ENCODE measurements at regions not wholly inside any gene's neighbourhood (a gene's known extent, or its start where the extent isn't known, plus 50 kb on each side); places are given as distances from the start of the nearest gene placed in this dataset.

- no peak for DNase-seq (ENCODE audit: low spot score in 2 of 2)
- no peaks in the 10 kb centered on the region for H3K9me3 ChIP-seq
- H3K36me3 ChIP-seq, result no peaks in the 10 kb centered on the region
- no peak overlapping the region for H3K27ac ChIP-seq
- TF ChIP-seq POLR2A (IDR thresholded peaks at IDR 0.05) (no peak), EP300 (IDR thresholded peaks at IDR 0.05) (no peak), CTCF (IDR thresholded peaks at IDR 0.05) (no peak)
- H3K27me3 ChIP-seq, result no peaks in the 10 kb centered on the region
- no peak overlapping the region for H3K4me3 ChIP-seq
- no peaks in the 10 kb centered on the region for H3K4me1 ChIP-seq
These were observed 152.0 kb upstream of the ADO start for GRCh38 chr10:62652564-62652963.

- H3K4me3 ChIP-seq, result no peak overlapping the region
- DNase-seq (ENCODE audit: low spot score in 2 of 2), result no peak
- H3K4me1 ChIP-seq, result no peaks in the 10 kb centered on the region
- H3K9me3 ChIP-seq, result no peaks in the 10 kb centered on the region
- H3K36me3 ChIP-seq, result no peaks in the 10 kb centered on the region
- 80 to 81% methylated on average over 6 of the region's 6 CpGs for WGBS, 2 donors
- no peaks in the 10 kb centered on the region for H3K27me3 ChIP-seq
- TF ChIP-seq EP300 (IDR thresholded peaks at IDR 0.05) (no peak), CTCF (IDR thresholded peaks at IDR 0.05) (no peak), POLR2A (IDR thresholded peaks at IDR 0.05) (no peak)
- no peak overlapping the region for H3K27ac ChIP-seq
These were observed 151.3 kb upstream of the ADO start for GRCh38 chr10:62653254-62653653.

- WGBS, 2 donors, result 94 to 96% methylated on average over 1 of the region's 1 CpG
- TF ChIP-seq CTCF (IDR thresholded peaks at IDR 0.05) (no peak), POLR2A (IDR thresholded peaks at IDR 0.05) (no peak), EP300 (IDR thresholded peaks at IDR 0.05) (no peak)
- H3K27ac ChIP-seq, result no peak overlapping the region
- no peaks in the 10 kb centered on the region for H3K4me1 ChIP-seq
- no peak overlapping the region for H3K4me3 ChIP-seq
- H3K36me3 ChIP-seq, result no peaks in the 10 kb centered on the region
- H3K27me3 ChIP-seq, result no peaks in the 10 kb centered on the region
- H3K9me3 ChIP-seq, result no peaks in the 10 kb centered on the region
- no peak for DNase-seq (ENCODE audit: low spot score in 2 of 2)
These were observed 149.6 kb upstream of the ADO start for GRCh38 chr10:62654966-62655336.

- Histone ChIP-seq H3K9me3 (no peaks in the 10 kb centered on the region), H3K4me1 (no peaks in the 10 kb centered on the region), H3K27me3 (no peaks in the 10 kb centered on the region), H3K36me3 (no peaks in the 10 kb centered on the region), H3K27ac (no peak overlapping the region), H3K4me3 (no peak overlapping the region)
- DNase-seq (ENCODE audit: low spot score in 2 of 2), result no peak
- WGBS, 2 donors, result 85 to 94% methylated on average over 6 of the region's 6 CpGs
- TF ChIP-seq POLR2A (IDR thresholded peaks at IDR 0.05), result no peak
These were observed 149.1 kb upstream of the ADO start for GRCh38 chr10:62655337-62655994.

GRCh38 chr10:62657244-62657835, 147.2 kb upstream of the ADO start:
- Histone ChIP-seq H3K27me3 (no peaks in the 10 kb centered on the region), H3K4me3 (no peak overlapping the region), H3K27ac (no peak overlapping the region), H3K4me1 (no peaks in the 10 kb centered on the region), H3K36me3 (no peaks in the 10 kb centered on the region), H3K9me3 (no peaks in the 10 kb centered on the region)
- 85 to 93% methylated on average over 8 to 20 of the region's 20 CpGs for WGBS, 2 donors
- TF ChIP-seq CTCF (IDR thresholded peaks at IDR 0.05) (no peak), POLR2A (IDR thresholded peaks at IDR 0.05) (no peak), EP300 (IDR thresholded peaks at IDR 0.05) (no peak)
- no peak for DNase-seq (ENCODE audit: low spot score in 2 of 2)

Data from tibial nerve (tissue), 4 donors.